PC-3 (cell line): ENCODE measurements at regions not wholly inside any gene's neighbourhood (a gene's known extent, or its start where the extent isn't known, plus 50 kb on each side); places are given as distances from the start of the nearest gene placed in this dataset.

Source experiments
- CTCF ChIP-seq: fragments of 300-600 bp; sonication (generic); conservative IDR thresholded peaks from 2 replicates; pipeline ENCODE4 v1.5.1; 2017; ENCODE audit warnings: antibody characterized with exemption, low read depth, mild to moderate bottlenecking, low read length
- EZH2 ChIP-seq: fragments of 300-600 bp; sonication (generic); IDR thresholded peaks from one replicate; pipeline ENCODE4 v1.6.1; 2017; ENCODE audit warnings: antibody characterized with exemption, mild to moderate bottlenecking, low read length; ENCODE audit not compliant: unreplicated experiment
- EZH2phosphoT487 ChIP-seq: fragments of 300-600 bp; sonication (generic); IDR thresholded peaks from 2 replicates; pipeline ENCODE4 v1.6.1; 2018; ENCODE audit warnings: mild to moderate bottlenecking, antibody characterized with exemption, low read length, borderline replicate concordance

GRCh38 chr20:10807013-10807412, 133.2 kb upstream of the JAG1 start:
- no peak for TF ChIP-seq EZH2
- TF ChIP-seq CTCF, result no peak
- TF ChIP-seq EZH2phosphoT487, result no peak
